HCT116 (cell line): ENCODE measurements at regions not wholly inside any gene's neighbourhood (a gene's known extent, or its start where the extent isn't known, plus 50 kb on each side); places are given as distances from the start of the nearest gene placed in this dataset.

ENCODE experiments used
- ATAC-seq: fragments of 200-7000 bp; cut with Tn5 transposase; 2 replicates; pipeline ENCODE4 v1.9.1; 2020; ENCODE audit warnings: mild to moderate bottlenecking, moderate library complexity
- BruUV-seq: library from RNA; stranded (reverse); fragments of 400-500 nt; replicated peaks from 2 replicates; lab custom pipeline; 2021; lab: Mats Ljungman, UMichigan
- CTCF ChIA-PET: fragments of 300-600 bp; sonication (Branson Sonifier 250); formaldehyde crosslinking; loops from one replicate; lab custom pipeline; 2021; ENCODE audit warnings: antibody characterized with exemption; lab: Charles Lee
- POLR2A ChIA-PET: fragments of 300-600, 350-600 bp; sonication (Branson Sonifier 250); formaldehyde crosslinking; loops from one replicate; lab custom pipeline; 2021; ENCODE audit warnings: antibody characterized with exemption; lab: Charles Lee
- RAD21 ChIA-PET, 2 experiments: fragments of 300-600 bp; sonication (Branson Sonifier 250); formaldehyde crosslinking; loops; one replicate each; lab custom pipeline; 2023; ENCODE audit warnings: low total read pairs in 2 of 2; ENCODE audit not compliant: uncharacterized antibody in 2 of 2, unreplicated experiment in 2 of 2, low non-redundant PET in 1 of 2; lab: Charles Lee
- DNase-seq: peaks from one replicate; pipeline ENCODE4 v3.0.0-alpha.2; 2010; ENCODE audit warnings: low read depth, low spot score
- H2AFZ ChIP-seq: fragments of 200-600 bp; shearing (Covaris generic), sonication (generic); 2 replicates; pipeline ENCODE4 v1.6.1; 2017; ENCODE audit warnings: low read depth, mixed run types, mixed read lengths, antibody characterized with exemption, low read length; ENCODE audit not compliant: poor library complexity, severe bottlenecking
- H3K27ac ChIP-seq: 2 replicates; pipeline ENCODE4 v1.5.1; 2012; ENCODE audit warnings: low read depth, low read length
- H3K27me3 ChIP-seq: fragments of 200-600 bp; sonication (generic); 2 replicates; pipeline ENCODE4 v1.6.1; 2016; ENCODE audit warnings: mixed run types, low read length, mixed read lengths; ENCODE audit not compliant: insufficient read depth
- H3K36me3 ChIP-seq, 2 experiments: fragments of 200-500 bp in 1 of 2; fragments of 200-600 bp in 1 of 2; sonication (Bioruptor generic) in 1 of 2; sonication (generic) in 1 of 2; 2 replicates each; pipeline versions ENCODE4 v1.5.1 to v1.6.1; 2014 to 2016; ENCODE audit warnings: low read length in 2 of 2, inconsistent platforms in 1 of 2, mixed read lengths in 1 of 2, mixed run types in 1 of 2; ENCODE audit not compliant: insufficient read depth in 2 of 2, control insufficient read depth in 1 of 2
- H3K4me1 ChIP-seq, 2 experiments: fragments of 200-600 bp in 1 of 2; sonication (generic) in 1 of 2; 2 replicates each; pipeline versions ENCODE4 v1.5.1 to v1.6.1; 2012 to 2017; ENCODE audit warnings: low read length in 2 of 2, inconsistent platforms in 1 of 2, mild to moderate bottlenecking in 1 of 2, mixed read lengths in 1 of 2, mixed run types in 1 of 2, moderate library complexity in 1 of 2; ENCODE audit not compliant: insufficient read depth in 2 of 2, control insufficient read depth in 1 of 2
- H3K4me2 ChIP-seq: fragments of 200-600 bp; sonication (generic); 2 replicates; pipeline ENCODE4 v1.6.1; 2017; ENCODE audit warnings: mixed run types, low read length, mixed read lengths
- H3K4me3 ChIP-seq, 2 experiments: fragments of 200-600 bp in 1 of 2; sonication (generic) in 1 of 2; replicated peaks in 1 of 2; 2 replicates each; pipeline ENCODE4 v1.5.1; 2011 to 2016; ENCODE audit warnings: low read length in 2 of 2, control low read depth in 1 of 2, low read depth in 1 of 2, mild to moderate bottlenecking in 1 of 2, mixed read lengths in 1 of 2, mixed run types in 1 of 2
- H3K79me2 ChIP-seq: fragments of 200-600 bp; sonication (generic); 2 replicates; pipeline ENCODE4 v1.6.1; 2017; ENCODE audit warnings: mild to moderate bottlenecking, mixed run types, low read length, moderate library complexity, mixed read lengths; ENCODE audit not compliant: insufficient read depth
- H3K9ac ChIP-seq: fragments of 200-600 bp; sonication (generic); 2 replicates; pipeline ENCODE4 v1.6.1; 2016; ENCODE audit warnings: low read length, mixed read lengths
- H3K9me2 ChIP-seq: fragments of 200-600 bp; sonication (generic), shearing (Covaris generic); 2 replicates; pipeline ENCODE4 v1.6.1; 2017; ENCODE audit warnings: mixed run types, mild to moderate bottlenecking, moderate library complexity; ENCODE audit not compliant: insufficient read depth
- H3K9me3 ChIP-seq, 2 experiments: fragments of 200-500 bp in 1 of 2; fragments of 200-600 bp in 1 of 2; sonication (Bioruptor generic) in 1 of 2; sonication (generic) in 1 of 2; 2 replicates each; pipeline ENCODE4 v1.6.1; 2014 to 2017; ENCODE audit warnings: low read length in 2 of 2, mixed read lengths in 2 of 2, inconsistent platforms in 1 of 2, low read depth in 1 of 2, mild to moderate bottlenecking in 1 of 2, mixed run types in 1 of 2, moderate library complexity in 1 of 2; ENCODE audit not compliant: control insufficient read depth in 1 of 2, insufficient read depth in 1 of 2
- H4K20me1 ChIP-seq: fragments of 200-600 bp; sonication (generic), shearing (Covaris generic); 2 replicates; pipeline ENCODE4 v1.6.1; 2017; ENCODE audit warnings: mixed run types, mild to moderate bottlenecking, moderate library complexity; ENCODE audit not compliant: insufficient read depth
- ATF3 ChIP-seq: IDR thresholded peaks from 2 replicates; pipeline ENCODE4 v1.6.1; 2012
- CBX3 ChIP-seq: IDR thresholded peaks from 2 replicates; pipeline ENCODE4 v1.6.1; 2012; ENCODE audit warnings: low read depth
- CEBPB ChIP-seq: IDR thresholded peaks from 2 replicates; pipeline ENCODE4 v1.6.1; 2012; ENCODE audit warnings: low read depth
- CTCF ChIP-seq, 3 experiments: fragments of 200-600 bp in 1 of 3; sonication (generic) in 1 of 3; IDR thresholded peaks in 2 of 3; conservative IDR thresholded peaks in 1 of 3; 2 replicates each; pipeline ENCODE4 v1.5.1; 2012 to 2017; ENCODE audit warnings: low read depth in 2 of 3, low read length in 2 of 3, antibody characterized with exemption in 1 of 3, borderline replicate concordance in 1 of 3, control low read depth in 1 of 3, mild to moderate bottlenecking in 1 of 3, mixed read lengths in 1 of 3, mixed run types in 1 of 3, moderate library complexity in 1 of 3; ENCODE audit not compliant: insufficient read depth in 1 of 3
- EGR1 ChIP-seq: IDR thresholded peaks from 2 replicates; pipeline ENCODE4 v1.6.1; 2012; ENCODE audit warnings: low read depth
- EZH2 ChIP-seq: fragments of 200-600 bp; sonication (generic); IDR thresholded peaks from 2 replicates; pipeline ENCODE4 v1.6.1; 2017; ENCODE audit warnings: antibody characterized with exemption, mixed run types
- EZH2phosphoT487 ChIP-seq: fragments of 200-600 bp; IDR thresholded peaks from 2 replicates; pipeline ENCODE4 v1.6.1; 2018; ENCODE audit warnings: antibody characterized with exemption, borderline replicate concordance
- FOSL1 ChIP-seq: IDR thresholded peaks from 2 replicates; pipeline ENCODE4 v1.6.1; 2012; ENCODE audit warnings: low read depth
- JUND ChIP-seq: IDR thresholded peaks from 2 replicates; pipeline ENCODE4 v1.6.1; 2012
- MAX ChIP-seq: IDR thresholded peaks from 2 replicates; pipeline ENCODE4 v1.6.1; 2012
- POLR2A ChIP-seq: IDR thresholded peaks from 2 replicates; pipeline ENCODE4 v1.7.0; 2011; ENCODE audit warnings: borderline replicate concordance; ENCODE audit not compliant: insufficient read depth, insufficient read length; ENCODE audit errors: extremely low read depth
- POLR2AphosphoS5 ChIP-seq: IDR thresholded peaks from 2 replicates; pipeline ENCODE4 v1.6.1; 2011; ENCODE audit warnings: mild to moderate bottlenecking, low read depth, low read length, moderate library complexity
- SP1 ChIP-seq: IDR thresholded peaks from 2 replicates; pipeline ENCODE4 v1.6.1; 2012; ENCODE audit warnings: low read depth
- SRF ChIP-seq: IDR thresholded peaks from 2 replicates; pipeline ENCODE4 v1.6.1; 2012; ENCODE audit warnings: low read depth
- YY1 ChIP-seq: IDR thresholded peaks from 2 replicates; pipeline ENCODE4 v1.6.1; 2011; ENCODE audit warnings: low read length, low read depth, moderate library complexity, mild to moderate bottlenecking; ENCODE audit not compliant: insufficient replicate concordance; ENCODE audit errors: extremely low read depth
- ZBTB33 ChIP-seq: IDR thresholded peaks from 2 replicates; pipeline ENCODE4 v1.6.1; 2011; ENCODE audit warnings: mild to moderate bottlenecking, low read length, moderate library complexity; ENCODE audit not compliant: insufficient replicate concordance; ENCODE audit errors: extremely low read depth
- ZFX ChIP-seq: fragments of 450-650 bp; IDR thresholded peaks from 2 replicates; pipeline ENCODE4 v1.6.1; 2017
- ZNF274 ChIP-seq: fragments of 200-500 bp; sonication (Bioruptor generic); IDR thresholded peaks from 2 replicates; pipeline ENCODE4 v1.6.1; 2014; ENCODE audit warnings: mild to moderate bottlenecking, low read depth, low read length, inconsistent platforms
- intact Hi-C: fragments of 100-400 bp; cut with micrococcal nuclease; formaldehyde crosslinking; loops from 2 replicates; pipeline ENCODE4 v1.10.0; 2022

GRCh38 chr14:65877624-65878023, 465.1 kb downstream of the FUT8 start:
- Histone ChIP-seq H3K4me2 (no peak overlapping the region), H3K27ac (no peak overlapping the region), H3K9me2 (no peaks in the 10 kb centered on the region), H3K79me2 (no peaks in the 10 kb centered on the region), H2AFZ (no peak overlapping the region), H3K4me1 (peaks cover 0 to 7% of the 10 kb centered on the region in 2 experiments; a peak in 1 of 4 replicates), H3K27me3 (no peaks in the 10 kb centered on the region; the same call in 1 of the 2 replicates), H3K4me3 (no peak overlapping the region), H4K20me1 (no peaks in the 10 kb centered on the region), H3K9me3 (no peaks in the 10 kb centered on the region), H3K36me3 (no peaks in the 10 kb centered on the region), H3K9ac (no peak overlapping the region)
- intact Hi-C loops: no loop called here
- no peak for ATAC-seq
- no peak for TF ChIP-seq CTCF (IDR thresholded peaks at IDR 0.05 in 2 of 3, conservative IDR thresholded peaks at IDR 0.05 in 1 of 3; ENCODE audit: borderline replicate concordance in 1 of 3, insufficient read depth in 1 of 3, low read depth in 2 of 3, low read length in 2 of 3)
- TF ChIP-seq ATF3: no peak
- TF ChIP-seq CBX3: no peak
- no peak for TF ChIP-seq JUND
- no peak for TF ChIP-seq MAX
- no peak for TF ChIP-seq EGR1
- TF ChIP-seq FOSL1: no peak
- TF ChIP-seq ZNF274: no peak
- TF ChIP-seq EZH2: no peak
- no peak for TF ChIP-seq ZFX
- TF ChIP-seq SP1: no peak
- no peak for TF ChIP-seq ZBTB33
- TF ChIP-seq POLR2AphosphoS5: no peak
- no peak for TF ChIP-seq EZH2phosphoT487
- TF ChIP-seq SRF: no peak
- TF ChIP-seq CEBPB: no peak
- TF ChIP-seq POLR2A: no peak
- TF ChIP-seq YY1: no peak
- ChIA-PET POLR2A (no interaction called here), RAD21 (no interaction called here), CTCF (no interaction called here)
- no peak for DNase-seq
- BruUV-seq: no TSS peak
